Panc1 (cell line): ENCODE measurements at regions not wholly inside any gene's neighbourhood (a gene's known extent, or its start where the extent isn't known, plus 50 kb on each side); places are given as distances from the start of the nearest gene placed in this dataset.

Experiments used
- TCF7L2 ChIP-seq: IDR thresholded peaks from 2 replicates; pipeline ENCODE4 v1.6.1; 2011; ENCODE audit warnings: mild to moderate bottlenecking, low read depth, low read length, inconsistent platforms
- TF ChIP-seq, protein P1 (sequence below): fragments of 450-650 bp; IDR thresholded peaks from 2 replicates; pipeline ENCODE4 v1.5.1; 2017; ENCODE audit warnings: mild to moderate bottlenecking
- TF ChIP-seq, protein P2 (sequence below), 2 experiments: IDR thresholded peaks; 2 replicates each; pipeline ENCODE4 v1.6.1; 2011 to 2012; ENCODE audit warnings: low read depth in 2 of 2, control low read depth in 1 of 2, low read length in 1 of 2, mild to moderate bottlenecking in 1 of 2, moderate library complexity in 1 of 2; ENCODE audit not compliant: insufficient read depth in 1 of 2

DNA sequence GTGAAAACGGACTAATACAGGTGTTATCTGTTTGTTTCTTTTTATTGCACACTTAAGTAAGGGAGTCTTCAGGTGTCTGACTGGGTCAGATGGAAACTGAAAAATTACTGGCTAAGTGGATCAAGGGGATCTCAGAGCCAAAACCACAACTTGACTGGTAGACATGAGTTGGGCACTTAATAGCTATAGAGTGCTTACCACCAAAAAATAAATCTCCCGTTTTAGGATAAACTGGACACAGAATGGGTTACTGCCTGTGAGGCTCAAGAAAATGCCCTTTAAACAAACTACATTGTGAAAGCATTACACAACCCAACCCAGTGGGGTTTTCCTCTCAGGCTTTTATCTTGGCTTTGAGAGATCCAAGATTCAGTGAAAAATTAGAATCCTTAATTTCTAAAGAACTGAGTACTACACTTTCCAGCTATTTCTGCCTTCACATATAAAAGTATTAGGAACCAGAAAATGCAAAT lies 134.0 kb upstream of the LYPLAL1 start:
- TF ChIP-seq, protein P1, sequence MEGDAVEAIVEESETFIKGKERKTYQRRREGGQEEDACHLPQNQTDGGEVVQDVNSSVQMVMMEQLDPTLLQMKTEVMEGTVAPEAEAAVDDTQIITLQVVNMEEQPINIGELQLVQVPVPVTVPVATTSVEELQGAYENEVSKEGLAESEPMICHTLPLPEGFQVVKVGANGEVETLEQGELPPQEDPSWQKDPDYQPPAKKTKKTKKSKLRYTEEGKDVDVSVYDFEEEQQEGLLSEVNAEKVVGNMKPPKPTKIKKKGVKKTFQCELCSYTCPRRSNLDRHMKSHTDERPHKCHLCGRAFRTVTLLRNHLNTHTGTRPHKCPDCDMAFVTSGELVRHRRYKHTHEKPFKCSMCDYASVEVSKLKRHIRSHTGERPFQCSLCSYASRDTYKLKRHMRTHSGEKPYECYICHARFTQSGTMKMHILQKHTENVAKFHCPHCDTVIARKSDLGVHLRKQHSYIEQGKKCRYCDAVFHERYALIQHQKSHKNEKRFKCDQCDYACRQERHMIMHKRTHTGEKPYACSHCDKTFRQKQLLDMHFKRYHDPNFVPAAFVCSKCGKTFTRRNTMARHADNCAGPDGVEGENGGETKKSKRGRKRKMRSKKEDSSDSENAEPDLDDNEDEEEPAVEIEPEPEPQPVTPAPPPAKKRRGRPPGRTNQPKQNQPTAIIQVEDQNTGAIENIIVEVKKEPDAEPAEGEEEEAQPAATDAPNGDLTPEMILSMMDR: no peak
- TF ChIP-seq, protein P2, sequence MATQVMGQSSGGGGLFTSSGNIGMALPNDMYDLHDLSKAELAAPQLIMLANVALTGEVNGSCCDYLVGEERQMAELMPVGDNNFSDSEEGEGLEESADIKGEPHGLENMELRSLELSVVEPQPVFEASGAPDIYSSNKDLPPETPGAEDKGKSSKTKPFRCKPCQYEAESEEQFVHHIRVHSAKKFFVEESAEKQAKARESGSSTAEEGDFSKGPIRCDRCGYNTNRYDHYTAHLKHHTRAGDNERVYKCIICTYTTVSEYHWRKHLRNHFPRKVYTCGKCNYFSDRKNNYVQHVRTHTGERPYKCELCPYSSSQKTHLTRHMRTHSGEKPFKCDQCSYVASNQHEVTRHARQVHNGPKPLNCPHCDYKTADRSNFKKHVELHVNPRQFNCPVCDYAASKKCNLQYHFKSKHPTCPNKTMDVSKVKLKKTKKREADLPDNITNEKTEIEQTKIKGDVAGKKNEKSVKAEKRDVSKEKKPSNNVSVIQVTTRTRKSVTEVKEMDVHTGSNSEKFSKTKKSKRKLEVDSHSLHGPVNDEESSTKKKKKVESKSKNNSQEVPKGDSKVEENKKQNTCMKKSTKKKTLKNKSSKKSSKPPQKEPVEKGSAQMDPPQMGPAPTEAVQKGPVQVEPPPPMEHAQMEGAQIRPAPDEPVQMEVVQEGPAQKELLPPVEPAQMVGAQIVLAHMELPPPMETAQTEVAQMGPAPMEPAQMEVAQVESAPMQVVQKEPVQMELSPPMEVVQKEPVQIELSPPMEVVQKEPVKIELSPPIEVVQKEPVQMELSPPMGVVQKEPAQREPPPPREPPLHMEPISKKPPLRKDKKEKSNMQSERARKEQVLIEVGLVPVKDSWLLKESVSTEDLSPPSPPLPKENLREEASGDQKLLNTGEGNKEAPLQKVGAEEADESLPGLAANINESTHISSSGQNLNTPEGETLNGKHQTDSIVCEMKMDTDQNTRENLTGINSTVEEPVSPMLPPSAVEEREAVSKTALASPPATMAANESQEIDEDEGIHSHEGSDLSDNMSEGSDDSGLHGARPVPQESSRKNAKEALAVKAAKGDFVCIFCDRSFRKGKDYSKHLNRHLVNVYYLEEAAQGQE (IDR thresholded peaks at IDR 0.05; ENCODE audit: insufficient read depth in 1 of 2, low read depth in 2 of 2, low read length in 1 of 2): no peak
- no peak for TF ChIP-seq TCF7L2
